ENCODE measurements at regions not wholly inside any gene's neighbourhood (a gene's known extent, or its start where the extent isn't known, plus 50 kb on each side); places are given as distances from the start of the nearest gene placed in this dataset.

- TF ChIP-seq CTCF (conservative IDR thresholded peaks at IDR 0.05; ENCODE audit: low read length) = no peak
- no peak for TF ChIP-seq EZH2phosphoT487 (IDR thresholded peaks at IDR 0.05; ENCODE audit: borderline replicate concordance)
Measured at GRCh38 chr7:82593780-82594179, 150.2 kb upstream of the CACNA2D1 start.
